ENCODE measurements at regions not wholly inside any gene's neighbourhood (a gene's known extent, or its start where the extent isn't known, plus 50 kb on each side); places are given as distances from the start of the nearest gene placed in this dataset.

DNA sequence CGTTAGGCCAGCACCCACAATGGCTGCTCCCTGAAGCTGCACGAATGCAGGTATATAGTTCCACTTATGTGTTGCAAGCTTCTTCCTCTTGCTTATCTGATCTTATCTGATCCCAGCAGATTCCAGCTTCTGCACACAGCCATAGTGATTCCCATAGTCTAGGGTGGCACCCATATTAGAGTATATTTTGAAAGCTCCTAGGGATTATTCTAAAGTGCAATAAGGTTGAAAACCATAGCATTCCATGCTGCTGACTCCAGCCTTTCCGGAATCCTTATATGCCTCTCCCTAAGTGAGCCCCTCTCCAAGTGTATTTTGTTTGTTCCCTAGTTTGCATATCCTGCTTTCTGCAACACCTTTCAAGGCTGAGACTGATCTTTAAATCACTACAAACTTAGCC, 432.0 kb downstream of the SETD4 start:
- no peak overlapping the region for H3K27ac Mint-ChIP-seq
- H3K9me3 Mint-ChIP-seq, result no peaks in the 10 kb centered on the region
- peaks cover 4% of the 10 kb centered on the region for H3K27me3 Mint-ChIP-seq (ENCODE audit: low read depth)
- H3K4me1 Mint-ChIP-seq (ENCODE audit: low read depth), result no peaks in the 10 kb centered on the region
- intact Hi-C loops (cut with micrococcal nuclease), result no loop called here
- DNase-seq, result no peak
- CTCF ChIA-PET, result no interaction called here
- no peak overlapping the region for H3K4me3 Mint-ChIP-seq
- no peaks in the 10 kb centered on the region for H3K36me3 Mint-ChIP-seq (ENCODE audit: low read depth)

DNA sequence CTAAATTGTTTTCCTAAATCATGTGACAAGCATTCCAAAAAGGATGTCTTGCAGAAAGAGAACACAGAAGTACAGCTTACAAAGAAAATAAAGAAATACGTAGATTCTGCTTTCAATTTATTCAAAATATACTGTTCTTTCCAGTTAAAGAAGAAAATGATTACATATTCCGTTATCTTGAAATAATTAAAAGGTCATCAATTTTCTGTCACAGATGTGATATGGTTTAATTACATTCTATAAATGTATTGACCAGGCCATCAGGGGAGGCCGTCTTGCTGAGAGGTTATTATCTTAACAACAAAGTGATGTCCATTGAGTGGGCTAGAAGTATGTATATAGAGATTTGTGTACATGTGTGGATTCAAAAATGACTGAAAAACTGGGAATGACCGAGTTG, 432.9 kb downstream of the SETD4 start:
- DNase-seq, result no peak
- intact Hi-C loops (cut with micrococcal nuclease), result no loop called here
- H3K36me3 Mint-ChIP-seq (ENCODE audit: low read depth), result no peaks in the 10 kb centered on the region
- no peak overlapping the region for H3K27ac Mint-ChIP-seq
- peaks cover 4% of the 10 kb centered on the region for H3K27me3 Mint-ChIP-seq (ENCODE audit: low read depth)
- CTCF ChIA-PET, result no interaction called here
- no peaks in the 10 kb centered on the region for H3K4me1 Mint-ChIP-seq (ENCODE audit: low read depth)
- H3K9me3 Mint-ChIP-seq, result no peaks in the 10 kb centered on the region
- H3K4me3 Mint-ChIP-seq, result no peak overlapping the region

DNA sequence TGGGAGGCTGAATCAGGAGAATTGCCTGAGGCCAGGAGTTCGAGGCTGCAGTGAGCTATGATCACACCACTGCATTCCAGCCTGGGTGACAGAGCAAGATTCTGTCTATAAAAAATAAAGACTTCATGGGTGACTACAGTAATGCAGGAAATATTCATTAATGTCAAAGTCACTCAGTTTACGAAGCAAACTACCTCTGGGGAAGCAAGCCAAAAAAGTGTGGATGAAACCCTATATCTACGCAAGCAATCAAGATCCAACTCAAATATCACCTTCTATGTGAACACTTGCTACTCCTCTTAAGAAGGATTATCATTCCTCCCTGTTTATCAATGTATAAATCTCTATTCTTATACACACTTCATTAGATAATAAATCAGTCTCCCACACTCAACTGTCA, 434.8 kb downstream of the SETD4 start:
- H3K36me3 Mint-ChIP-seq (ENCODE audit: low read depth), result no peaks in the 10 kb centered on the region
- intact Hi-C loops (cut with micrococcal nuclease), result no loop called here
- no peaks in the 10 kb centered on the region for H3K4me1 Mint-ChIP-seq (ENCODE audit: low read depth)
- CTCF ChIA-PET, result no interaction called here
- H3K27me3 Mint-ChIP-seq (ENCODE audit: low read depth), result peaks cover 4% of the 10 kb centered on the region
- no peak for DNase-seq
- H3K9me3 Mint-ChIP-seq, result no peaks in the 10 kb centered on the region
- no peak overlapping the region for H3K4me3 Mint-ChIP-seq
- H3K27ac Mint-ChIP-seq, result no peak overlapping the region

DNA sequence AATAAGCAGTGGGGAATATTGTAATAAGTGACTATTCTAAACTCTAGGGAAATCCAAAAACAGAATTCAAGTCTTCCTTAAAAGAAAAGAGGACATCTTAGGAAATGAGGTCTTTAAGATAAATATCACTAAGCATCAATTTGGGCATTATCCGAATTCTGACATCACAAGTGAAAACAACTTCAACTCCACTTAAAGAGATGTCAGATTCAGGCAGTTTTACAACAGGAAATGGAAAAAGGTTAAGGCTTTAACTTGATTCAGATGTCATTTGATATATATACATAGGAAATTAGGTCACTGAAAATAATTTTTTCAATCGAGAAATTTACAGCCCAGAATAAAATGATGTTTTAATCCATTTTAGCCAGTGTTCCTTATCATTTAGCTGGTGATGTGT, 435.4 kb downstream of the SETD4 start:
- intact Hi-C loops (cut with micrococcal nuclease), result no loop called here
- no peaks in the 10 kb centered on the region for H3K4me1 Mint-ChIP-seq (ENCODE audit: low read depth)
- no peaks in the 10 kb centered on the region for H3K9me3 Mint-ChIP-seq
- no peak for DNase-seq
- no peak overlapping the region for H3K27ac Mint-ChIP-seq
- no peaks in the 10 kb centered on the region for H3K36me3 Mint-ChIP-seq (ENCODE audit: low read depth)
- no peak overlapping the region for H3K4me3 Mint-ChIP-seq
- CTCF ChIA-PET, result no interaction called here
- H3K27me3 Mint-ChIP-seq (ENCODE audit: low read depth), result peaks cover 4% of the 10 kb centered on the region

DNA sequence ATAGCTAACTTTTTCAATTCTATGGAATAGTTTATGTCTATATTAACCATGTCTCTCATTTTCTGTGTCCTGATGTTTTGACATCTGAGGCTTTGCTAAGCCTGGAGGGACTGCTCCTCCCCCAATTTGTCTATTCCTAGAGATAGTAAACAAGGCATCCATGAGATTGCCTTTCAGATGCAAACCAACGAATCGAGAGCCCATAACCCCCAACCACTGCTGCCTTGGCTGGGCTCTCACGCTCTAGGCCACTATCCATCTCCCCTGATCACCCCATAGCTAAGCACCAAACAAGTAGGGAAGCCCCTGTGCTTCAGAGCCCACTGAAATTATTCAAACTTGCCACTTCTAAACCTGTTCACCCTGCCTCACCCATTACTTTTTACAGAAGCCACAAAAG, 437.7 kb downstream of the SETD4 start:
- no peak for DNase-seq
- H3K4me1 Mint-ChIP-seq (ENCODE audit: low read depth), result no peaks in the 10 kb centered on the region
- H3K27me3 Mint-ChIP-seq (ENCODE audit: low read depth), result no peaks in the 10 kb centered on the region
- H3K36me3 Mint-ChIP-seq (ENCODE audit: low read depth), result no peaks in the 10 kb centered on the region
- CTCF ChIA-PET, result no interaction called here
- H3K9me3 Mint-ChIP-seq, result no peaks in the 10 kb centered on the region
- no peak overlapping the region for H3K4me3 Mint-ChIP-seq
- H3K27ac Mint-ChIP-seq, result no peak overlapping the region
- intact Hi-C loops (cut with micrococcal nuclease), result no loop called here

DNA sequence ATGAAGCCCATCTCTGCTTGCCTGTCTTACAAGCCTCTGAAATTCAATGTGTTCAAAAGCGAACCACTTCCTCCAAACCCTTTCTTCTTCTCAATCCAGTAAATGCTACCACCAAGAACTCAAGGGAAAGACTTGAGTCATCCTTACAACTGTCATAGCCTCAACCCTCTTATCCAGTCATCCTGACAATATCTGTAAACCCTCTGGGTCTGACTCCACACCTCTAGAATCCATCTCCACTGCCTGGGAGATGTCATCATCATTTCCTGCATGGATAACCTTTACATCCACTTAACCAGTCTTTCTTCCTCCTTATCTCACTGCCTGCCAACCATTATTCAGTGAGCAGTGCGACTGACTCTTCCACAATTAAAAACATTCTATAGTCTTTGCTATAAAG, 441.1 kb downstream of the SETD4 start:
- intact Hi-C loops (cut with micrococcal nuclease), result loop anchor here (5.0 kb wide), 3 partner anchors 192 to 732 kb away; partner anchors contain the start of gene RUNX1
- no peak overlapping the region for H3K4me3 Mint-ChIP-seq
- H3K4me1 Mint-ChIP-seq (ENCODE audit: low read depth), result peaks cover 2% of the 10 kb centered on the region
- no peaks in the 10 kb centered on the region for H3K27me3 Mint-ChIP-seq (ENCODE audit: low read depth)
- no peaks in the 10 kb centered on the region for H3K9me3 Mint-ChIP-seq
- CTCF ChIA-PET, result no interaction called here
- no peak for DNase-seq
- no peak overlapping the region for H3K27ac Mint-ChIP-seq
- H3K36me3 Mint-ChIP-seq (ENCODE audit: low read depth), result no peaks in the 10 kb centered on the region

DNA sequence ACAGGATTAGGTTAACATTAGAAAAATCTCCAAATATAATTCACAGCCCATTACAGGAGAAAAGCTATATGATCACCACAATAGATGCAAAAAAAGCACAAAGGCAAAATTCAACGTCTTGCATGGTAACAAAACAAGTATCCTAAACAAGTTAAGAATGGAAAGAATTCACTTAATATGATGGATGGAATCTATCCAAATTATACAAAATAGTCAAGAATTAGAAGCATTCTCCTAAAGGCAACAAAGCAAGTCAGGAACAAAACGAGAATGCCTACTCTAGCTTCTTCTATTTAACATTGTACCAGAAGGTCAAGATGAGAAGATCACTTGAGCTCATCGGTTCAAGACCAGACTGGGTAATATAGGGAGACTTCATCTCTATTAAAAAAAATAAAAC, 442.8 kb downstream of the SETD4 start:
- Mint-ChIP-seq H3K36me3 (ENCODE audit: low read depth) (no peaks in the 10 kb centered on the region), H3K4me1 (ENCODE audit: low read depth) (peaks cover 2% of the 10 kb centered on the region), H3K4me3 (no peak overlapping the region), H3K9me3 (no peaks in the 10 kb centered on the region), H3K27me3 (ENCODE audit: low read depth) (no peaks in the 10 kb centered on the region), H3K27ac (no peak overlapping the region)
- CTCF ChIA-PET, result no interaction called here
- no peak for DNase-seq
- intact Hi-C loops (cut with micrococcal nuclease), result loop anchor here (2.0 to 5.0 kb wide), 4 partner anchors 190 to 730 kb away; partner anchors contain the start of gene RUNX1

DNA sequence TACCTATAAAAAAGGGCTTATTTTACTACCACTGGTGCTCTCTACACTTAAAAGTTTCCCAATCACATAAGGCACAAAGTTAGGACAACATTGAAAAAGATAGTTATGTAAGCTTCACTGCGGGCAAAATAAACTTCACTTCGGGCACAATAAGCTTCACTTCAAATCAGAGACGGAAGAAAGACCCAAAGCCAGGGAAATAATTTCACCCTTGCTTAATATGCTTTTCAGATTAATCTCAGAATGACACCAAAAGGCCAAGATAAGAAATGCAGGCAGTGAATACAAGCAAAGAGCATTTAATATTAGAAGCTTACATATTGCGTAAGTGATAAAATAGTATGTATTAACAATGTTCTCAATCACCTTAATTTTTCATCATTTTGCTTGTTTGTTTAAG, 444.2 kb downstream of the SETD4 start:
- Mint-ChIP-seq H3K36me3 (ENCODE audit: low read depth) (no peaks in the 10 kb centered on the region), H3K27ac (no peak overlapping the region), H3K27me3 (ENCODE audit: low read depth) (no peaks in the 10 kb centered on the region), H3K9me3 (no peaks in the 10 kb centered on the region), H3K4me1 (ENCODE audit: low read depth) (peaks cover 2% of the 10 kb centered on the region), H3K4me3 (no peak overlapping the region)
- intact Hi-C loops (cut with micrococcal nuclease), result loop anchor here (1.0 to 5.0 kb wide), 5 partner anchors 189 to 923 kb away; partner anchors contain the start of gene RUNX1
- CTCF ChIA-PET, result interaction anchor here (0.7 to 2.5 kb wide), 8 partner anchors 20 to 893 kb away, joined by 3 to 6 read pairs (median 3); no protein-coding TSS in a partner anchor
- DNase-seq, result no peak

DNA sequence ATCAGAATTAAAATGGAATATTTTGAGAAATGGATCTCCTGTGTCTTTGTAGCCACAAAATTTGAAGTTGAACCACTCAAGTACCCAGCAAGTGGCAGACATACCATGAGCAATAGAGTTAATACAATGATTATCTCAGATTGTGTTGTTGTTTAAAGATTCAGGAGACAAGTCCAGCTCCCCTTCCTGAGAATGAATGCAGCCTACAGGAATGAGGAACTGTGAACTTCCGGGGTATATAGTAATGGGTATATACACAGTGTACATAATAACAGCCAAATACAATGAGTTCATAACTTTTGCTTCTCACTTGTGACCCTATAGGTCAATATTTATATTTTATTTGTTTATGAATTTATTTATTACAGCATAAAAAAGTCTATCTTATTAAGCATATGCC, 445.0 kb downstream of the SETD4 start:
- Mint-ChIP-seq H3K27ac (no peak overlapping the region), H3K4me3 (no peak overlapping the region), H3K4me1 (ENCODE audit: low read depth) (peaks cover 2% of the 10 kb centered on the region), H3K9me3 (no peaks in the 10 kb centered on the region), H3K27me3 (ENCODE audit: low read depth) (no peaks in the 10 kb centered on the region), H3K36me3 (ENCODE audit: low read depth) (no peaks in the 10 kb centered on the region)
- CTCF ChIA-PET, result interaction anchor here (0.6 to 2.5 kb wide), 6 partner anchors 19 to 892 kb away, joined by 3 to 6 read pairs (median 3); no protein-coding TSS in a partner anchor
- DNase-seq, result no peak
- intact Hi-C loops (cut with micrococcal nuclease), result loop anchor here (5.0 kb wide), 3 partner anchors 188 to 728 kb away; partner anchors contain the start of gene RUNX1

DNA sequence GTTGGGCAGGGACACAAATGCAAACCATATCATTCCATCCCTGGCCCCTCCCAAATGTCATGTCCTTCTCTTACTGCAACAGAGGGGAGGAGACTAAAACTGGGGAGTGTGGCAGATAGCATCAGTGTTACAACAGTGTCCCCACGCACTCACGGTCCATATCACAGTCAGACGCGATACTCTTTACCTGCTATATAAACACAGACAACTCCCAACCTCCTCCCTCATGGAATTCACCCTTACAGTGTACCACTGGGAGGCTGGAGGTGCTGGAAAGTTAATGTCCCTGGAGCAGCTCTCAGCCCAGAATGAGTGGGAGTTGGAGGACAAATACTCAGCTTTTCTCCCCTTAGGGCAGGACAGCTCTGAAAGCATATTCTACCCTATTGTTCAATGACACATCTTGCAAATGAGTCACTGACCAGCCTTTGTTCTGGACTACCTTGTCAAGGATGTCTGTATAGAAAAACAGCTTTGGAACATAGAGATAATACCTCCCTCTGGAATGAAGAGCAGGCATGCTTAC, 445.9 kb downstream of the SETD4 start:
- intact Hi-C loops (cut with micrococcal nuclease), result no loop called here
- no peak for DNase-seq
- no peaks in the 10 kb centered on the region for H3K36me3 Mint-ChIP-seq (ENCODE audit: low read depth)
- no peaks in the 10 kb centered on the region for H3K9me3 Mint-ChIP-seq
- no peaks in the 10 kb centered on the region for H3K27me3 Mint-ChIP-seq (ENCODE audit: low read depth)
- H3K4me3 Mint-ChIP-seq, result no peak overlapping the region
- H3K4me1 Mint-ChIP-seq (ENCODE audit: low read depth), result peaks cover 2% of the 10 kb centered on the region
- H3K27ac Mint-ChIP-seq, result no peak overlapping the region
- CTCF ChIA-PET, result interaction anchor here (0.8 to 2.5 kb wide), 2 partner anchors 9 to 868 kb away, joined by 3 to 6 read pairs; no protein-coding TSS in a partner anchor

DNA sequence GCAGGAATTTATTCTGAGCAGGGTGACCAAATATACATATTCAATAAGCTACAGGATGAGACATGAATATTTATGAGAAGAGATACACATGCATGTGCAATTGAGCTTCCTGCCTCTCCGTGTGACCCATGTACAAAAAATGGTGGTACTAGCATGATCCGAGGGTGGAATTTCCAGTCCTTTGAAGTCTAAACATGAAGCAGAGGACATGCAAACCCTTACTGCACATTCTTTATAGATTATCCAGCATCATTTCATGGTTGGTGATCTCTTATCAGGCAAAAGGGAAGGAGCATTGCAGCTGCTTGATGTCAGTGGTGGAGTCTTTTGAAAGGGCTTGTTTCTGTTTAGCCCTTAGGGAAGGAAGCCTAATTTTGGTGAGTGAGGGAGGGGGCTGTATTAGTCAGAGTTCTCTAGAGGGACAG, 448.6 kb downstream of the SETD4 start:
- DNase-seq, result no peak
- Mint-ChIP-seq H3K27ac (no peak overlapping the region), H3K4me1 (ENCODE audit: low read depth) (peaks cover 2% of the 10 kb centered on the region), H3K27me3 (ENCODE audit: low read depth) (no peaks in the 10 kb centered on the region), H3K36me3 (ENCODE audit: low read depth) (no peaks in the 10 kb centered on the region), H3K9me3 (peaks cover 5% of the 10 kb centered on the region), H3K4me3 (no peak overlapping the region)
- intact Hi-C loops (cut with micrococcal nuclease), result no loop called here
- CTCF ChIA-PET, result interaction anchor here (0.6 kb wide), 1 partner anchor 1104 kb away, joined by 3 read pairs; no protein-coding TSS in a partner anchor

DNA sequence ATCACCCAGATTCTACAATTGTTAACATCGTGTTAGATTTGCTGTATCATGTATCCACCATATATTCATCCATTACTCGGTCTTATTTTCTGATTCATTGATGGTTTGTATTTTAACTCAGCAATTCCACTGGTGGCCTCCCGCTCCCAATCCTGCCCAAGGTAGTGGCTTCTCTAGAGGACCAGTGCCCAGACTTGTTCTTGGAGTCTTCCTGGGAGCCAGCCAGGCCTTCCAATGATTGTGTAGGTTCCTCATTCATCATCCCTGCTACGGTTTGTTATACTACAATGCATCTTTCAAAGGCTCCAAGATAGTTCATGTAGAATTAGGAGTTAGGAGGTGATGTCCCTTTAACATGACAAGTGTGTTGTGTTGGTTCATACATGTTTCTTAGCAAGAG, 451.1 kb downstream of the SETD4 start:
- CTCF ChIA-PET, result no interaction called here
- Mint-ChIP-seq H3K9me3 (peaks cover 5% of the 10 kb centered on the region), H3K4me1 (ENCODE audit: low read depth) (no peaks in the 10 kb centered on the region), H3K27ac (no peak overlapping the region), H3K4me3 (no peak overlapping the region), H3K36me3 (ENCODE audit: low read depth) (no peaks in the 10 kb centered on the region), H3K27me3 (ENCODE audit: low read depth) (no peaks in the 10 kb centered on the region)
- no peak for DNase-seq
- intact Hi-C loops (cut with micrococcal nuclease), result no loop called here

DNA sequence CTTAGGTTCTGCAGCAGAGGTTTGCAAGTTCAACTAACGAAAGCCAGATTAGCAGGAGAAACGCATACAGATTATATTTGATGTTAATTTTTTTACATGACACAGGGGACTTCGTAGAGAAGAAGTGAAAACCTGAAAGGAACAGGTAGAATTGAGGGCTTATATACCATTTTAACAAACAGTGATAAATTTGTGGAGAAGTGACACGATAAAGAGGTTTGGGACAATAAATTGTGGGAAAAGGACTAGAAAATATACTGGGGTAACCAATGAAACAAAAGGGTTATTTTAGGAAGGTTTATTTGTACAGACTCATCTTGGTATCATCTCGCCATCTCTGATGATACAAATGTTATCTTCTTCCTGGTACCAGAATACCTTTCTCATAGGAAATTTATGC, 452.9 kb downstream of the SETD4 start:
- DNase-seq, result no peak
- peaks cover 5% of the 10 kb centered on the region for H3K9me3 Mint-ChIP-seq
- CTCF ChIA-PET, result no interaction called here
- H3K4me3 Mint-ChIP-seq, result no peak overlapping the region
- H3K27ac Mint-ChIP-seq, result no peak overlapping the region
- intact Hi-C loops (cut with micrococcal nuclease), result no loop called here
- no peaks in the 10 kb centered on the region for H3K27me3 Mint-ChIP-seq (ENCODE audit: low read depth)
- no peaks in the 10 kb centered on the region for H3K36me3 Mint-ChIP-seq (ENCODE audit: low read depth)
- H3K4me1 Mint-ChIP-seq (ENCODE audit: low read depth), result no peaks in the 10 kb centered on the region
